ENCODE measurements at regions not wholly inside any gene's neighbourhood (a gene's known extent, or its start where the extent isn't known, plus 50 kb on each side); places are given as distances from the start of the nearest gene placed in this dataset.

DNA sequence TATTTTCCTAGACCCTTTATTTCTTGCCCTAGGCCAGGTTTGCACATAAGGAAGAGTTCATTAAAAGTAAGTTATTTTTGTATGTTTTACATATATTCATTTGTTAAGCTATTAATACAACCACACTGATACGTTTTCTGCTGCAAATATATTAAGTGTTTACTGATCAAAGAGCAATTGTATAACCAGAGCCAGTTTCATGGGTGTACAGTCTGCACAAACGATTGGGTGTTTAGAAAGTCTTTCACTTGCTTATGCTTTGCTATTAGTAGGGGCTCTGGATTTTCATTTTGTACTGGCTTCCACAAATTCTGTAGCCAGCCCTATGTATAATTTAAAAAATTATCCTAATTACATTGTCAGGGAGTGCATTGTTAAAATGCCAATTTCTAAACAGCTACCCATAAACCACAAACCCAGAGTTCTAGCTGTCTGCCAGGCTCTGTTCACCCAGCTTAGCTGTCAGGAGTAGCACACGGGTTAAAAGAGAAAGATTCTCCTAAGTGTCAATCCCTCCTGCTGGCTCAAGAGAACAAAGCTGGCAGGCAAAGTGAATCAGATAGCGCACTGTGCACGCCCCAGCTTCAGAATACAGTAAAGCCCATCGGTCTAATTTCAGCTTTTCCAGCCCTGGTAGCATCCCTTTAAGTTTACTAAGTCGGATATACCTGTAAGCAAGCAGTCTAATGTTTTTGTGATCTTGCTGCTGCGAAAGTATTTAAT is 151.0 kb upstream of the LMO3 start:
- TF ChIP-seq, protein P1, sequence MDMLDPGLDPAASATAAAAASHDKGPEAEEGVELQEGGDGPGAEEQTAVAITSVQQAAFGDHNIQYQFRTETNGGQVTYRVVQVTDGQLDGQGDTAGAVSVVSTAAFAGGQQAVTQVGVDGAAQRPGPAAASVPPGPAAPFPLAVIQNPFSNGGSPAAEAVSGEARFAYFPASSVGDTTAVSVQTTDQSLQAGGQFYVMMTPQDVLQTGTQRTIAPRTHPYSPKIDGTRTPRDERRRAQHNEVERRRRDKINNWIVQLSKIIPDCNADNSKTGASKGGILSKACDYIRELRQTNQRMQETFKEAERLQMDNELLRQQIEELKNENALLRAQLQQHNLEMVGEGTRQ (IDR thresholded peaks at IDR 0.05) = no peak
- TF ChIP-seq RAD21 (conservative IDR thresholded peaks at IDR 0.05 in 1 of 2, IDR thresholded peaks at IDR 0.05 in 1 of 2) = no peak
- no peak for TF ChIP-seq CTCF (IDR thresholded peaks at IDR 0.05)
- no peak for TF ChIP-seq RFX5 (IDR thresholded peaks at IDR 0.05)
- TF ChIP-seq NFE2L2 (conservative IDR thresholded peaks at IDR 0.05; ENCODE audit: low read length) = no peak
- TF ChIP-seq, protein P2, sequence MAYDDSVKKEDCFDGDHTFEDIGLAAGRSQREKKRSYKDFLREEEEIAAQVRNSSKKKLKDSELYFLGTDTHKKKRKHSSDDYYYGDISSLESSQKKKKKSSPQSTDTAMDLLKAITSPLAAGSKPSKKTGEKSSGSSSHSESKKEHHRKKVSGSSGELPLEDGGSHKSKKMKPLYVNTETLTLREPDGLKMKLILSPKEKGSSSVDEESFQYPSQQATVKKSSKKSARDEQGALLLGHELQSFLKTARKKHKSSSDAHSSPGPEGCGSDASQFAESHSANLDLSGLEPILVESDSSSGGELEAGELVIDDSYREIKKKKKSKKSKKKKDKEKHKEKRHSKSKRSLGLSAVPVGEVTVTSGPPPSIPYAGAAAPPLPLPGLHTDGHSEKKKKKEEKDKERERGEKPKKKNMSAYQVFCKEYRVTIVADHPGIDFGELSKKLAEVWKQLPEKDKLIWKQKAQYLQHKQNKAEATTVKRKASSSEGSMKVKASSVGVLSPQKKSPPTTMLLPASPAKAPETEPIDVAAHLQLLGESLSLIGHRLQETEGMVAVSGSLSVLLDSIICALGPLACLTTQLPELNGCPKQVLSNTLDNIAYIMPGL (CRISPR knock-in tag; IDR thresholded peaks at IDR 0.05; ENCODE audit: borderline replicate concordance) = no peak
- TF ChIP-seq ZNF302 (CRISPR knock-in tag; IDR thresholded peaks at IDR 0.05) = no peak
- no peak for TF ChIP-seq HEYL (CRISPR knock-in tag; IDR thresholded peaks at IDR 0.05)
- TF ChIP-seq MAZ (IDR thresholded peaks at IDR 0.05; ENCODE audit: borderline replicate concordance, low read depth, low read length) = no peak
- TF ChIP-seq ELK1 (IDR thresholded peaks at IDR 0.05; ENCODE audit: low read depth, low read length) = no peak
